ENCODE measurements at regions not wholly inside any gene's neighbourhood (a gene's known extent, or its start where the extent isn't known, plus 50 kb on each side); places are given as distances from the start of the nearest gene placed in this dataset.

GRCh38 chr4:180314972-180315371 is 1928.2 kb upstream of the TENM3 start:
- Histone ChIP-seq H3K4me1 (ENCODE audit: control insufficient read depth in 5 of 5, insufficient read depth in 5 of 5, low read length in 5 of 5) (no peaks in the 10 kb centered on the region), H3K27me3 (ENCODE audit: control insufficient read depth in 3 of 3, insufficient read depth in 3 of 3, low read length in 2 of 3) (no peaks in the 10 kb centered on the region), H3K36me3 (ENCODE audit: control insufficient read depth in 4 of 4, insufficient read depth in 4 of 4, low read length in 4 of 4) (no peaks in the 10 kb centered on the region), H3K27ac (ENCODE audit: low read depth in 1 of 2, low read length in 1 of 2) (no peak overlapping the region), H3K9ac (ENCODE audit: insufficient read depth in 1 of 2, low read length in 2 of 2) (no peak overlapping the region), H3K4me3 (no peak overlapping the region), H3K9me3 (ENCODE audit: control insufficient read depth in 4 of 4, insufficient read depth in 3 of 4, low read length in 3 of 4) (no peaks in the 10 kb centered on the region)
- no peak for ATAC-seq (ENCODE audit: insufficient read depth, low FRiP score)
- TF ChIP-seq CTCF (IDR thresholded peaks at IDR 0.05; ENCODE audit: control extremely low read depth, extremely low read depth): no peak
- WGBS, 2 donors: 57 to 67% methylated on average over 5 of the region's 5 CpGs
- DNase-seq: no peak

GRCh38 chr4:180330521-180330920 is 1912.7 kb upstream of the TENM3 start:
- Histone ChIP-seq H3K4me3 (no peak overlapping the region), H3K27ac (ENCODE audit: low read depth in 1 of 2, low read length in 1 of 2) (no peak overlapping the region), H3K9me3 (ENCODE audit: control insufficient read depth in 4 of 4, insufficient read depth in 3 of 4, low read length in 3 of 4) (peaks cover 0 to 3% (median 0%) of the 10 kb centered on the region in 4 donors), H3K9ac (ENCODE audit: insufficient read depth in 1 of 2, low read length in 2 of 2) (no peak overlapping the region), H3K27me3 (ENCODE audit: control insufficient read depth in 3 of 3, insufficient read depth in 3 of 3, low read length in 2 of 3) (no peaks in the 10 kb centered on the region), H3K36me3 (ENCODE audit: control insufficient read depth in 4 of 4, insufficient read depth in 4 of 4, low read length in 4 of 4) (no peaks in the 10 kb centered on the region), H3K4me1 (ENCODE audit: control insufficient read depth in 5 of 5, insufficient read depth in 5 of 5, low read length in 5 of 5) (no peaks in the 10 kb centered on the region)
- WGBS, 2 donors: 75 to 87% methylated on average over 2 of the region's 2 CpGs
- no peak for DNase-seq
- no peak for ATAC-seq (ENCODE audit: insufficient read depth, low FRiP score)
- TF ChIP-seq CTCF (IDR thresholded peaks at IDR 0.05; ENCODE audit: control extremely low read depth, extremely low read depth): no peak

GRCh38 chr4:180333162-180333561 is 1910.0 kb upstream of the TENM3 start:
- no peaks in the 10 kb centered on the region for H3K36me3 ChIP-seq (ENCODE audit: control insufficient read depth in 4 of 4, insufficient read depth in 4 of 4, low read length in 4 of 4)
- no peaks in the 10 kb centered on the region for H3K27me3 ChIP-seq (ENCODE audit: control insufficient read depth in 3 of 3, insufficient read depth in 3 of 3, low read length in 2 of 3)
- no peak overlapping the region for H3K27ac ChIP-seq (ENCODE audit: low read depth in 1 of 2, low read length in 1 of 2)
- DNase-seq (no peak), ATAC-seq (ENCODE audit: insufficient read depth, low FRiP score) (no peak)
- TF ChIP-seq CTCF (IDR thresholded peaks at IDR 0.05; ENCODE audit: control extremely low read depth, extremely low read depth): no peak
- peaks cover 0 to 3% (median 0%) of the 10 kb centered on the region in 4 donors for H3K9me3 ChIP-seq (ENCODE audit: control insufficient read depth in 4 of 4, insufficient read depth in 3 of 4, low read length in 3 of 4)
- H3K4me3 ChIP-seq: no peak overlapping the region
- 91 to 92% methylated on average over 4 of the region's 4 CpGs for WGBS, 2 donors
- no peak overlapping the region for H3K9ac ChIP-seq (ENCODE audit: insufficient read depth in 1 of 2, low read length in 2 of 2)
- H3K4me1 ChIP-seq (ENCODE audit: control insufficient read depth in 5 of 5, insufficient read depth in 5 of 5, low read length in 5 of 5): no peaks in the 10 kb centered on the region

GRCh38 chr4:180335566-180335965 is 1907.6 kb upstream of the TENM3 start:
- no peak for ATAC-seq (ENCODE audit: insufficient read depth, low FRiP score)
- WGBS, 2 donors: 0 to 36% methylated on average over 1 of the region's 1 CpG

More at GRCh38 chr4:180335566-180335965, 1907.6 kb upstream of the TENM3 start:
- Histone ChIP-seq H3K27ac (ENCODE audit: low read depth in 1 of 2, low read length in 1 of 2) (no peak overlapping the region), H3K4me3 (no peak overlapping the region), H3K4me1 (ENCODE audit: control insufficient read depth in 5 of 5, insufficient read depth in 5 of 5, low read length in 5 of 5) (no peaks in the 10 kb centered on the region), H3K27me3 (ENCODE audit: control insufficient read depth in 3 of 3, insufficient read depth in 3 of 3, low read length in 2 of 3) (no peaks in the 10 kb centered on the region), H3K36me3 (ENCODE audit: control insufficient read depth in 4 of 4, insufficient read depth in 4 of 4, low read length in 4 of 4) (no peaks in the 10 kb centered on the region), H3K9me3 (ENCODE audit: control insufficient read depth in 4 of 4, insufficient read depth in 3 of 4, low read length in 3 of 4) (no peaks in the 10 kb centered on the region), H3K9ac (ENCODE audit: insufficient read depth in 1 of 2, low read length in 2 of 2) (no peak overlapping the region)
- TF ChIP-seq CTCF (IDR thresholded peaks at IDR 0.05; ENCODE audit: control extremely low read depth, extremely low read depth): no peak
- DNase-seq: no peak
